OCI-LY1 (cell line): ENCODE measurements at regions not wholly inside any gene's neighbourhood (a gene's known extent, or its start where the extent isn't known, plus 50 kb on each side); places are given as distances from the start of the nearest gene placed in this dataset.

ENCODE experiments used
- H2AFZ ChIP-seq: fragments of 200-600 bp; sonication (generic), shearing (Covaris generic); 2 replicates; pipeline ENCODE4 v1.6.0; 2014; ENCODE audit warnings: antibody characterized with exemption, mild to moderate bottlenecking, low read length
- H3F3A ChIP-seq: fragments of 200-600 bp; sonication (generic), shearing (Covaris generic); 2 replicates; pipeline ENCODE4 v1.6.0; 2014; ENCODE audit warnings: mild to moderate bottlenecking, antibody characterized with exemption, low read length, moderate library complexity; ENCODE audit not compliant: insufficient read depth
- H3K27ac ChIP-seq: fragments of 200-600 bp; sonication (generic); 2 replicates; pipeline ENCODE4 v1.5.1; 2014; ENCODE audit warnings: low read length, mixed run types, mild to moderate bottlenecking, low read depth; ENCODE audit not compliant: poor library complexity, severe bottlenecking
- H3K27me3 ChIP-seq: fragments of 200-600 bp; sonication (generic); 2 replicates; pipeline ENCODE4 v1.6.0; 2014; ENCODE audit warnings: antibody characterized with exemption, mild to moderate bottlenecking, low read length, moderate library complexity; ENCODE audit not compliant: insufficient read depth
- H3K36me3 ChIP-seq: fragments of 200-600 bp; sonication (generic); 2 replicates; pipeline ENCODE4 v1.6.1; 2014; ENCODE audit warnings: mild to moderate bottlenecking, antibody characterized with exemption, low read length, moderate library complexity, mixed read lengths; ENCODE audit not compliant: insufficient read depth
- H3K4me1 ChIP-seq: fragments of 200-600 bp; sonication (generic); 2 replicates; pipeline ENCODE4 v1.5.1; 2014; ENCODE audit warnings: mild to moderate bottlenecking, low read length, moderate library complexity; ENCODE audit not compliant: insufficient read depth, severe bottlenecking
- H3K4me2 ChIP-seq: fragments of 200-600 bp; sonication (generic), shearing (Covaris generic); 2 replicates; pipeline ENCODE4 v1.6.1; 2014; ENCODE audit warnings: low read length
- H3K4me3 ChIP-seq: fragments of 200-600 bp; sonication (generic); 2 replicates; pipeline ENCODE4 v1.5.1; 2014; ENCODE audit warnings: low read length, low read depth, mild to moderate bottlenecking, mixed read lengths; ENCODE audit not compliant: poor library complexity, severe bottlenecking
- H3K79me2 ChIP-seq: fragments of 200-600 bp; shearing (Covaris generic); 2 replicates; pipeline ENCODE4 v1.6.1; 2016; ENCODE audit warnings: mixed run types, low read length, mixed read lengths; ENCODE audit not compliant: insufficient read depth
- H3K9ac ChIP-seq: fragments of 200-600 bp; sonication (generic), shearing (Covaris generic); 2 replicates; pipeline ENCODE4 v1.6.1; 2014; ENCODE audit warnings: mild to moderate bottlenecking, low read length, mixed read lengths
- H3K9me2 ChIP-seq: fragments of 200-600 bp; sonication (generic), shearing (Covaris generic); 2 replicates; pipeline ENCODE4 v1.6.1; 2014; ENCODE audit warnings: low read depth, mild to moderate bottlenecking, low read length, mixed read lengths
- H3K9me3 ChIP-seq: fragments of 200-600 bp; shearing (Covaris generic); 2 replicates; pipeline ENCODE4 v1.6.1; 2014; ENCODE audit warnings: low read length, mixed read lengths
- H4K20me1 ChIP-seq: fragments of 200-600 bp; sonication (generic), shearing (Covaris generic); 2 replicates; pipeline ENCODE4 v1.6.0; 2016; ENCODE audit warnings: mild to moderate bottlenecking, low read length; ENCODE audit not compliant: insufficient read depth
- EZH2 ChIP-seq: fragments of 200-600 bp; sonication (generic), shearing (Covaris generic); IDR thresholded peaks from 2 replicates; pipeline ENCODE4 v1.8.0; 2017; ENCODE audit warnings: borderline replicate concordance, mixed run types, mild to moderate bottlenecking, antibody characterized with exemption, low read length, moderate library complexity, mixed read lengths
- TF ChIP-seq, protein P1 (sequence below): fragments of 200-600 bp; sonication (generic), shearing (Covaris generic); IDR thresholded peaks from 2 replicates; pipeline ENCODE4 v1.5.1; 2017; ENCODE audit warnings: mild to moderate bottlenecking, antibody characterized with exemption, low read length, moderate library complexity, mixed read lengths

GRCh38 chr2:147231607-147232006 lies 613.2 kb upstream of the ACVR2A start:
- no peak overlapping the region for H3K4me2 ChIP-seq
- H3K9me3 ChIP-seq: no peaks in the 10 kb centered on the region
- H3K9ac ChIP-seq: no peak overlapping the region
- no peaks in the 10 kb centered on the region for H3F3A ChIP-seq
- no peaks in the 10 kb centered on the region for H3K36me3 ChIP-seq
- H4K20me1 ChIP-seq: no peaks in the 10 kb centered on the region
- H3K9me2 ChIP-seq: no peaks in the 10 kb centered on the region
- no peaks in the 10 kb centered on the region for H3K4me1 ChIP-seq
- no peak overlapping the region for H3K27ac ChIP-seq
- H3K4me3 ChIP-seq: no peak overlapping the region
- no peaks in the 10 kb centered on the region for H3K79me2 ChIP-seq
- TF ChIP-seq EZH2: no peak
- TF ChIP-seq, protein P1, sequence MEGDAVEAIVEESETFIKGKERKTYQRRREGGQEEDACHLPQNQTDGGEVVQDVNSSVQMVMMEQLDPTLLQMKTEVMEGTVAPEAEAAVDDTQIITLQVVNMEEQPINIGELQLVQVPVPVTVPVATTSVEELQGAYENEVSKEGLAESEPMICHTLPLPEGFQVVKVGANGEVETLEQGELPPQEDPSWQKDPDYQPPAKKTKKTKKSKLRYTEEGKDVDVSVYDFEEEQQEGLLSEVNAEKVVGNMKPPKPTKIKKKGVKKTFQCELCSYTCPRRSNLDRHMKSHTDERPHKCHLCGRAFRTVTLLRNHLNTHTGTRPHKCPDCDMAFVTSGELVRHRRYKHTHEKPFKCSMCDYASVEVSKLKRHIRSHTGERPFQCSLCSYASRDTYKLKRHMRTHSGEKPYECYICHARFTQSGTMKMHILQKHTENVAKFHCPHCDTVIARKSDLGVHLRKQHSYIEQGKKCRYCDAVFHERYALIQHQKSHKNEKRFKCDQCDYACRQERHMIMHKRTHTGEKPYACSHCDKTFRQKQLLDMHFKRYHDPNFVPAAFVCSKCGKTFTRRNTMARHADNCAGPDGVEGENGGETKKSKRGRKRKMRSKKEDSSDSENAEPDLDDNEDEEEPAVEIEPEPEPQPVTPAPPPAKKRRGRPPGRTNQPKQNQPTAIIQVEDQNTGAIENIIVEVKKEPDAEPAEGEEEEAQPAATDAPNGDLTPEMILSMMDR: no peak
- H3K27me3 ChIP-seq: no peaks in the 10 kb centered on the region
- no peak overlapping the region for H2AFZ ChIP-seq

- no peaks in the 10 kb centered on the region for H3K27me3 ChIP-seq
- H3K9ac ChIP-seq: no peak overlapping the region
- H2AFZ ChIP-seq: no peak overlapping the region
- no peaks in the 10 kb centered on the region for H3F3A ChIP-seq
- H3K27ac ChIP-seq: no peak overlapping the region
- TF ChIP-seq, protein P1: no peak
- TF ChIP-seq EZH2: no peak
- H3K4me1 ChIP-seq: no peaks in the 10 kb centered on the region
- H3K4me2 ChIP-seq: no peak overlapping the region
- no peaks in the 10 kb centered on the region for H3K9me2 ChIP-seq
- H4K20me1 ChIP-seq: no peaks in the 10 kb centered on the region
- no peaks in the 10 kb centered on the region for H3K36me3 ChIP-seq
- H3K9me3 ChIP-seq: no peaks in the 10 kb centered on the region
- no peak overlapping the region for H3K4me3 ChIP-seq
- no peaks in the 10 kb centered on the region for H3K79me2 ChIP-seq
These were observed 613.7 kb upstream of the ACVR2A start for GRCh38 chr2:147231081-147231480.

DNA sequence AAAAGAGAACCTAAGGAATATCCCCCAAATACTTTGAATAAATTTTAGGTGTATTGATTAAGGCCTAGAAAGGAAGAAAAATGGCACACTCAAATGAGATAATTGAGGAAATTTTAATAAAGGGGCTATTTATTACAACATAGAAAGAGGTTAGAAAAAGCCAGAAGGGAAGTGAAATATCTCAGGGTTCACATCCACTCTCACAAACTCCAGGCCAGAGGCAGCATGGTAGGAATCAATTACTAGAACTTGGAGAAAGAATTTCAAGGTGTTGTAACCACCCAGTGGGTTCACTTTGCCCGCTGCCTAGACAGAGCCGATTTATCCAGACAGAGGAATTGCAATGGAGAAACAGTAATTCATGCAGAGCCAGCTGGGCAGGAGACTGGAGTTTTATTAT lies 617.5 kb upstream of the ACVR2A start:
- no peak overlapping the region for H3K4me2 ChIP-seq
- no peaks in the 10 kb centered on the region for H3K9me2 ChIP-seq

More for the DNA sequence above, 617.5 kb upstream of the ACVR2A start:
- no peaks in the 10 kb centered on the region for H3K4me1 ChIP-seq
- H3K9ac ChIP-seq: no peak overlapping the region
- TF ChIP-seq EZH2: no peak
- TF ChIP-seq, protein P1: no peak
- no peaks in the 10 kb centered on the region for H3K79me2 ChIP-seq
- H3K4me3 ChIP-seq: no peak overlapping the region
- no peak overlapping the region for H2AFZ ChIP-seq
- H3F3A ChIP-seq: no peaks in the 10 kb centered on the region
- H3K36me3 ChIP-seq: no peaks in the 10 kb centered on the region
- H3K27ac ChIP-seq: no peak overlapping the region
- no peaks in the 10 kb centered on the region for H3K27me3 ChIP-seq
- no peaks in the 10 kb centered on the region for H4K20me1 ChIP-seq
- H3K9me3 ChIP-seq: no peaks in the 10 kb centered on the region
